Uterus (tissue), 3 donors: ENCODE measurements at regions not wholly inside any gene's neighbourhood (a gene's known extent, or its start where the extent isn't known, plus 50 kb on each side); places are given as distances from the start of the nearest gene placed in this dataset.

Experiments
- DNase-seq, 2 donors: peaks; one replicate each; pipeline ENCODE4 v3.0.0-alpha.2; 2019 to 2020
- H3K27ac ChIP-seq, 2 donors: fragments of 200-600 bp; sonication (generic); 1 replicate in 1 of 2; 2 replicates in 1 of 2; pipeline ENCODE4 v1.5.1; 2016 to 2018
- H3K27me3 ChIP-seq, 2 donors: fragments of 200-600 bp; sonication (generic); one replicate each; pipeline ENCODE4 v1.5.1; 2018 to 2019; ENCODE audit warnings: control low read depth in 1 of 2
- H3K36me3 ChIP-seq, 2 donors: fragments of 200-600 bp; sonication (generic); one replicate each; pipeline ENCODE4 v1.5.1; 2019; ENCODE audit warnings: control low read depth in 1 of 2
- H3K4me1 ChIP-seq, 2 donors: fragments of 200-600 bp; sonication (generic); one replicate each; pipeline ENCODE4 v1.5.1; 2018 to 2019; ENCODE audit warnings: control low read depth in 1 of 2
- H3K4me3 ChIP-seq, 2 donors: fragments of 200-600 bp; sonication (generic); 1 replicate in 1 of 2; 2 replicates in 1 of 2; pipeline ENCODE4 v1.5.1; 2018 to 2019; ENCODE audit warnings: mild to moderate bottlenecking in 1 of 2
- H3K9me3 ChIP-seq, 2 donors: fragments of 200-600 bp; sonication (generic); one replicate each; pipeline ENCODE4 v1.5.1; 2019; ENCODE audit warnings: control low read depth in 1 of 2
- POLR2A ChIP-seq, 2 donors: fragments of 450-650 bp; IDR thresholded peaks; one replicate each; pipeline ENCODE4 v1.6.1; 2016; ENCODE audit warnings: antibody characterized with exemption in 2 of 2, mild to moderate bottlenecking in 1 of 2, moderate library complexity in 1 of 2
- intact Hi-C: fragments of 100-400 bp; cut with DNase I; formaldehyde crosslinking; loops from one replicate; pipeline ENCODE4 v1.15.1; 2023; ENCODE audit warnings: low total_unique reads
- TF ChIP-seq, protein P1 (sequence below), 4 experiments: fragments of 200-600 bp in 2 of 4; fragments of 450-650 bp in 2 of 4; sonication (generic) in 2 of 4; IDR thresholded peaks; one replicate each; pipeline ENCODE4 v1.5.1; 2016 to 2019; ENCODE audit warnings: antibody characterized with exemption in 4 of 4, mild to moderate bottlenecking in 2 of 4, moderate library complexity in 1 of 4
- donor health status: DM: yes; HTN: yes; CAD: no.

DNA sequence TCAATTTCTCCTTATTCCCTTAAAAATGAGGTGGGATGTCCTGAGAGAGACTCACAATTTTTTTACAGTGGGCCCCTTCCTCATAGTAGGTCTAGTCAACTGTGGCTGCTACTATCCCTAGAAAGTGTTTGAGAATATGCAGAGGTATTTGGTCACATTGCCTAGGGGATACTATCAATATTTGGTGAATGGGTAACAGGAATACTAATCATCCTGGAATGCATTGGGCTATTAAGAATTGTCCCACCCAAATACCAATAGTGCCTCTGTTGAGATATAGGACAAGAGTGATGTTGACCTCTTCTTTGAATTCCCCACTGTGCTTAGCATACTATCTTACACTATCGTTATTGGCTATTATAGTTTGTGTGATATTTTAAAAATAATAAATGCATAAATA is 389.4 kb downstream of the DIPK2A start:
- no peak overlapping the region for H3K27ac ChIP-seq

DNA sequence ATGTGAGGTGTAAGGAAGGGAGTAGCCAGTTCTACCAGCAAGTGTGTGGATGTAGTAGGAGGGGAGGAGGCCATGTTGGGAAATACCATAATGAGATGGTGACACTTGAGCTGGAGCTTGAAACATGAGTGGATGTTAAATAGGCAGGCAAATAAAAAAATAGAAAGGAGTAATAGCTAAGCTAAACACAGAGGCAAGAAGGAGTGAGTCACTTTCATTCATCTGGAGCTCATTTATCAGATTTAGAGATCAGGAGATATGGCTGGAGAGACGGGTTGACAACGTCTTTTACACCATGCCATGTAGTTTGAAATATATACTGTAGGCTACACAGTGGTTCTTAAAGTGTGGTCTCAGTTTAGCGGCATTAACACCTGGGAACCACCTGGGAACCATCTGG is 390.5 kb downstream of the DIPK2A start:
- no peak overlapping the region for H3K27ac ChIP-seq
- no peak for TF ChIP-seq POLR2A (IDR thresholded peaks at IDR 0.05)
- TF ChIP-seq, protein P1, sequence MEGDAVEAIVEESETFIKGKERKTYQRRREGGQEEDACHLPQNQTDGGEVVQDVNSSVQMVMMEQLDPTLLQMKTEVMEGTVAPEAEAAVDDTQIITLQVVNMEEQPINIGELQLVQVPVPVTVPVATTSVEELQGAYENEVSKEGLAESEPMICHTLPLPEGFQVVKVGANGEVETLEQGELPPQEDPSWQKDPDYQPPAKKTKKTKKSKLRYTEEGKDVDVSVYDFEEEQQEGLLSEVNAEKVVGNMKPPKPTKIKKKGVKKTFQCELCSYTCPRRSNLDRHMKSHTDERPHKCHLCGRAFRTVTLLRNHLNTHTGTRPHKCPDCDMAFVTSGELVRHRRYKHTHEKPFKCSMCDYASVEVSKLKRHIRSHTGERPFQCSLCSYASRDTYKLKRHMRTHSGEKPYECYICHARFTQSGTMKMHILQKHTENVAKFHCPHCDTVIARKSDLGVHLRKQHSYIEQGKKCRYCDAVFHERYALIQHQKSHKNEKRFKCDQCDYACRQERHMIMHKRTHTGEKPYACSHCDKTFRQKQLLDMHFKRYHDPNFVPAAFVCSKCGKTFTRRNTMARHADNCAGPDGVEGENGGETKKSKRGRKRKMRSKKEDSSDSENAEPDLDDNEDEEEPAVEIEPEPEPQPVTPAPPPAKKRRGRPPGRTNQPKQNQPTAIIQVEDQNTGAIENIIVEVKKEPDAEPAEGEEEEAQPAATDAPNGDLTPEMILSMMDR (IDR thresholded peaks at IDR 0.05): no peak

More for the DNA sequence above, 389.4 kb downstream of the DIPK2A start:
- intact Hi-C loops: no loop called here
- no peak for DNase-seq
- Histone ChIP-seq H3K36me3 (peaks cover 0 to 2% of the 10 kb centered on the region in 2 donors), H3K4me1 (no peaks in the 10 kb centered on the region), H3K27me3 (no peaks in the 10 kb centered on the region), H3K9me3 (no peaks in the 10 kb centered on the region), H3K4me3 (no peak overlapping the region)
- TF ChIP-seq, protein P1 (IDR thresholded peaks at IDR 0.05): no peak

DNA sequence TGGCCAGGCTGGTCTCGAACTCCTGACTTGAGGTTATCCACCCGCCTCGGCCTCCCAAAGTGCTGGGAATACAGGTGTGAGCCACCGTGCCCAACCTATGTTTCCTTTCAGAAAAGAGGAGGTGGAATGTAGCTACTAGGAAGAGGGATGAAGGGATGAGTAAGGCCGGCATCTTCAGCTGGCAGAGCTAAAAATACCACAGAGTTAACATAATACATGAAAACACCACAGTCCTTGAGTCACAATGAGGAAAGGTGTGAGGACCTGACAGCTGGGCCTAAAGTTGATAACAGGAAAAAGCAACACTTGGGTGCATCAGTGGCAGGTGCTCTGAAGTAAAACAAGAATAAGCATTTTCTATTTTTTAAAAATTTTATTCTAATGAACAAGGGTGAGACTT is 392.2 kb downstream of the DIPK2A start:
- no peak for TF ChIP-seq POLR2A (IDR thresholded peaks at IDR 0.05)
- TF ChIP-seq, protein P1 (IDR thresholded peaks at IDR 0.05): no peak
- DNase-seq: no peak
- H3K9me3 ChIP-seq: no peaks in the 10 kb centered on the region
- no peaks in the 10 kb centered on the region for H3K36me3 ChIP-seq
- no peaks in the 10 kb centered on the region for H3K27me3 ChIP-seq
- no peak overlapping the region for H3K27ac ChIP-seq
- no peak overlapping the region for H3K4me3 ChIP-seq
- intact Hi-C loops: no loop called here
- H3K4me1 ChIP-seq: no peaks in the 10 kb centered on the region

More for the DNA sequence above, 390.5 kb downstream of the DIPK2A start:
- no peak overlapping the region for H3K4me3 ChIP-seq
- intact Hi-C loops: no loop called here
- peaks cover 0 to 2% of the 10 kb centered on the region in 2 donors for H3K36me3 ChIP-seq
- H3K9me3 ChIP-seq: no peaks in the 10 kb centered on the region
- H3K4me1 ChIP-seq: no peaks in the 10 kb centered on the region
- no peaks in the 10 kb centered on the region for H3K27me3 ChIP-seq
- DNase-seq: no peak

GRCh38 chr3:144364737-144365136 is 393.1 kb downstream of the DIPK2A start:
- H3K27ac ChIP-seq: no peak overlapping the region
- no peaks in the 10 kb centered on the region for H3K36me3 ChIP-seq
- no peaks in the 10 kb centered on the region for H3K4me1 ChIP-seq
- intact Hi-C loops: no loop called here
- DNase-seq: no peak
- no peak overlapping the region for H3K4me3 ChIP-seq
- no peaks in the 10 kb centered on the region for H3K27me3 ChIP-seq
- no peaks in the 10 kb centered on the region for H3K9me3 ChIP-seq
- TF ChIP-seq POLR2A (IDR thresholded peaks at IDR 0.05): no peak
- TF ChIP-seq, protein P1 (IDR thresholded peaks at IDR 0.05): no peak

GRCh38 chr3:144369129-144369879 is 397.7 kb downstream of the DIPK2A start:
- no peak for DNase-seq
- Histone ChIP-seq H3K4me1 (no peaks in the 10 kb centered on the region), H3K4me3 (no peak overlapping the region), H3K27me3 (no peaks in the 10 kb centered on the region), H3K9me3 (no peaks in the 10 kb centered on the region), H3K27ac (no peak overlapping the region), H3K36me3 (no peaks in the 10 kb centered on the region)
- TF ChIP-seq POLR2A (IDR thresholded peaks at IDR 0.05): no peak
- TF ChIP-seq, protein P1 (IDR thresholded peaks at IDR 0.05): no peak
- intact Hi-C loops: no loop called here
